ENCODE measurements at regions not wholly inside any gene's neighbourhood (a gene's known extent, or its start where the extent isn't known, plus 50 kb on each side); places are given as distances from the start of the nearest gene placed in this dataset.

GRCh38 chr5:74326571-74327338 is 313.8 kb downstream of the ENC1 start:
- ATAC-seq, result peak; percentile 95
- Histone ChIP-seq H2AFZ (ENCODE audit: low read depth, low read length, poor library complexity, severe bottlenecking) (no peak overlapping the region), H3K4me1 (ENCODE audit: control insufficient read depth in 1 of 2, insufficient read depth in 2 of 2, low read length in 2 of 2) (peaks cover 27 to 31% of the 10 kb centered on the region in 2 experiments), H3K27ac (ENCODE audit: low read depth, low read length) (no peak overlapping the region; the same call in 1 of the 2 replicates), H3K9ac (ENCODE audit: low read length) (no peak overlapping the region), H3K36me3 (ENCODE audit: control insufficient read depth in 1 of 2, insufficient read depth in 2 of 2, low read length in 2 of 2) (no peaks in the 10 kb centered on the region), H3K4me2 (ENCODE audit: low read length) (peak overlapping the region; percentile 60), H3K9me2 (ENCODE audit: insufficient read depth) (no peaks in the 10 kb centered on the region), H3K4me3 (replicated peaks in 1 of 2; ENCODE audit: low read depth in 1 of 2, low read length in 2 of 2) (0 out of 4 replicates have a peak overlapping the region, but pooled peaks of 1 of the 2 experiments have one; percentile 8), H3K27me3 (ENCODE audit: insufficient read depth, low read length) (peaks cover 48% of the 10 kb centered on the region), H3K79me2 (ENCODE audit: insufficient read depth, low read length) (no peaks in the 10 kb centered on the region), H4K20me1 (ENCODE audit: insufficient read depth) (no peaks in the 10 kb centered on the region), H3K9me3 (ENCODE audit: control insufficient read depth in 1 of 2, insufficient read depth in 1 of 2, low read depth in 1 of 2, low read length in 2 of 2) (no peaks in the 10 kb centered on the region)
- ChIA-PET RAD21 (ENCODE audit: low non-redundant PET in 1 of 2, low total read pairs in 2 of 2, uncharacterized antibody in 2 of 2, unreplicated experiment in 2 of 2) (no interaction called here), CTCF (no interaction called here), POLR2A (no interaction called here)
- no TSS peak for BruUV-seq (replicated peaks)
- peak; percentile 87 for DNase-seq (ENCODE audit: low read depth, low spot score)
- intact Hi-C loops (cut with micrococcal nuclease), result loop anchor here (5.0 kb wide), 1 partner anchor 306 kb away; no protein-coding TSS in a partner anchor
- TF ChIP-seq ELF1 (IDR thresholded peaks at IDR 0.05; ENCODE audit: borderline replicate concordance, low read depth) (no peak), POLR2A (IDR thresholded peaks at IDR 0.05; ENCODE audit: borderline replicate concordance, extremely low read depth, insufficient read depth, insufficient read length) (no peak), SRF (IDR thresholded peaks at IDR 0.05; ENCODE audit: low read depth) (no peak), YY1 (IDR thresholded peaks at IDR 0.05; ENCODE audit: extremely low read depth, insufficient replicate concordance, low read depth, low read length) (no peak), MAX (IDR thresholded peaks at IDR 0.05) (peak; percentile 49; the same call in 1 of the 2 replicates), POLR2AphosphoS5 (IDR thresholded peaks at IDR 0.05; ENCODE audit: low read depth, low read length) (0 out of 2 replicates have a peak, but pooled peaks have one; percentile 29), CEBPB (IDR thresholded peaks at IDR 0.05; ENCODE audit: low read depth) (peak; percentile 15; the same call in 1 of the 2 replicates), FOSL1 (IDR thresholded peaks at IDR 0.05; ENCODE audit: low read depth) (peak; percentile 81), JUND (IDR thresholded peaks at IDR 0.05) (peak; percentile 84), CTCF (IDR thresholded peaks at IDR 0.05 in 2 of 3, conservative IDR thresholded peaks at IDR 0.05 in 1 of 3; ENCODE audit: borderline replicate concordance in 1 of 3, insufficient read depth in 1 of 3, low read depth in 2 of 3, low read length in 2 of 3) (no peak), SP1 (IDR thresholded peaks at IDR 0.05; ENCODE audit: low read depth) (peak; percentile 73), EZH2phosphoT487 (IDR thresholded peaks at IDR 0.05; ENCODE audit: borderline replicate concordance) (no peak), SIN3A (IDR thresholded peaks at IDR 0.05; ENCODE audit: low read depth) (no peak), ZNF274 (IDR thresholded peaks at IDR 0.05; ENCODE audit: low read depth, low read length) (no peak), TCF7L2 (IDR thresholded peaks at IDR 0.05; ENCODE audit: borderline replicate concordance, extremely low read depth, insufficient read depth, insufficient read length) (peak; percentile 99), CBX3 (IDR thresholded peaks at IDR 0.05; ENCODE audit: low read depth) (no peak; the same call in 1 of the 2 replicates), ZFX (IDR thresholded peaks at IDR 0.05) (no peak), EGR1 (IDR thresholded peaks at IDR 0.05; ENCODE audit: low read depth) (peak; percentile 49; the same call in 1 of the 2 replicates), REST (IDR thresholded peaks at IDR 0.05; ENCODE audit: low read depth) (no peak), ATF3 (IDR thresholded peaks at IDR 0.05) (no peak), EZH2 (IDR thresholded peaks at IDR 0.05) (no peak), RAD21 (IDR thresholded peaks at IDR 0.05; ENCODE audit: low read depth) (peak; percentile 14; the same call in 1 of the 2 replicates)
